ENCODE measurements at regions not wholly inside any gene's neighbourhood (a gene's known extent, or its start where the extent isn't known, plus 50 kb on each side); places are given as distances from the start of the nearest gene placed in this dataset.

DNA sequence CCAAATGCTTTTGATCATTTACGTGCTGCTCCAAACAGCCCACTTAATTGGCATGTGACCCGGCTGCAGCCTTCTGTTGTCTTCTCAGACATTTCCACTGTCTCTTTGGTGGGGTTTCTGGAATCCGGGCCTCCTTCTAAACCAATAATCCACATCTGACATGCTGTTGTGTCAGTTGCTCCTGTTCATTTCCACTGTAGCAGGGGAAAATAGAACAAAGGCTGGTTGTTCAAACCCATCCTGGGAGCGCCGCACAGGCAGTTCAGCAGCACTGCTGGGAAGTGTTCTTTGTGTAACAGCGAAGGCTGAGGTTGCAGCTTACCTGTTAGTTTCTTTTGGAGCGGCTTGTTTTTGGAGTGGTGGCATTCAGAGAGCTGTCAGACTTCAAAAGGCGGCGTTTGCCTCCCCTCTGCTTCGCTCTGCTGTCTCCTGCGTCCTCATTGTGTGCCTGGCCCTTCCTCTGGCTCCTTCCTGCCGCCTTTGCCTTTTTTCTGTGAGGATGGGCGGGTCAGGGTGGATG, 149.4 kb downstream of the SNX10 start:
- no peak overlapping the region for H3K4me2 ChIP-seq (ENCODE audit: low read depth, low read length, poor library complexity, severe bottlenecking)
- no peaks in the 10 kb centered on the region for H3K9me3 ChIP-seq (ENCODE audit: insufficient read depth, low read depth, low read length)
- H3K9me2 ChIP-seq (replicated peaks; ENCODE audit: low read depth, low read length): no peaks in the 10 kb centered on the region
- H3K27me3 ChIP-seq (ENCODE audit: insufficient read depth, low read length, poor library complexity, severe bottlenecking): no peaks in the 10 kb centered on the region
- no peaks in the 10 kb centered on the region for H3K36me3 ChIP-seq (ENCODE audit: insufficient read depth, low read length)
- no peak overlapping the region for H3K4me3 ChIP-seq (ENCODE audit: low read length, poor library complexity, severe bottlenecking)
- TF ChIP-seq, protein P1, sequence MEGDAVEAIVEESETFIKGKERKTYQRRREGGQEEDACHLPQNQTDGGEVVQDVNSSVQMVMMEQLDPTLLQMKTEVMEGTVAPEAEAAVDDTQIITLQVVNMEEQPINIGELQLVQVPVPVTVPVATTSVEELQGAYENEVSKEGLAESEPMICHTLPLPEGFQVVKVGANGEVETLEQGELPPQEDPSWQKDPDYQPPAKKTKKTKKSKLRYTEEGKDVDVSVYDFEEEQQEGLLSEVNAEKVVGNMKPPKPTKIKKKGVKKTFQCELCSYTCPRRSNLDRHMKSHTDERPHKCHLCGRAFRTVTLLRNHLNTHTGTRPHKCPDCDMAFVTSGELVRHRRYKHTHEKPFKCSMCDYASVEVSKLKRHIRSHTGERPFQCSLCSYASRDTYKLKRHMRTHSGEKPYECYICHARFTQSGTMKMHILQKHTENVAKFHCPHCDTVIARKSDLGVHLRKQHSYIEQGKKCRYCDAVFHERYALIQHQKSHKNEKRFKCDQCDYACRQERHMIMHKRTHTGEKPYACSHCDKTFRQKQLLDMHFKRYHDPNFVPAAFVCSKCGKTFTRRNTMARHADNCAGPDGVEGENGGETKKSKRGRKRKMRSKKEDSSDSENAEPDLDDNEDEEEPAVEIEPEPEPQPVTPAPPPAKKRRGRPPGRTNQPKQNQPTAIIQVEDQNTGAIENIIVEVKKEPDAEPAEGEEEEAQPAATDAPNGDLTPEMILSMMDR (conservative IDR thresholded peaks at IDR 0.05; ENCODE audit: low read length): no peak
- TF ChIP-seq EZH2phosphoT487 (IDR thresholded peaks at IDR 0.05; ENCODE audit: borderline replicate concordance): no peak
- no peak overlapping the region for H2AFZ ChIP-seq (ENCODE audit: low read length)
- H4K20me1 ChIP-seq (ENCODE audit: insufficient read depth, low read length, poor library complexity, severe bottlenecking): no peaks in the 10 kb centered on the region
- H3K9ac ChIP-seq (ENCODE audit: low read depth, low read length, poor library complexity, severe bottlenecking): no peak overlapping the region
- H3F3A ChIP-seq (ENCODE audit: low read depth): no peaks in the 10 kb centered on the region
- peaks cover 21% of the 10 kb centered on the region for H3K4me1 ChIP-seq (ENCODE audit: insufficient read depth, low read length, poor library complexity, severe bottlenecking)
- no peaks in the 10 kb centered on the region for H3K79me2 ChIP-seq (ENCODE audit: insufficient read depth, low read length)

DNA sequence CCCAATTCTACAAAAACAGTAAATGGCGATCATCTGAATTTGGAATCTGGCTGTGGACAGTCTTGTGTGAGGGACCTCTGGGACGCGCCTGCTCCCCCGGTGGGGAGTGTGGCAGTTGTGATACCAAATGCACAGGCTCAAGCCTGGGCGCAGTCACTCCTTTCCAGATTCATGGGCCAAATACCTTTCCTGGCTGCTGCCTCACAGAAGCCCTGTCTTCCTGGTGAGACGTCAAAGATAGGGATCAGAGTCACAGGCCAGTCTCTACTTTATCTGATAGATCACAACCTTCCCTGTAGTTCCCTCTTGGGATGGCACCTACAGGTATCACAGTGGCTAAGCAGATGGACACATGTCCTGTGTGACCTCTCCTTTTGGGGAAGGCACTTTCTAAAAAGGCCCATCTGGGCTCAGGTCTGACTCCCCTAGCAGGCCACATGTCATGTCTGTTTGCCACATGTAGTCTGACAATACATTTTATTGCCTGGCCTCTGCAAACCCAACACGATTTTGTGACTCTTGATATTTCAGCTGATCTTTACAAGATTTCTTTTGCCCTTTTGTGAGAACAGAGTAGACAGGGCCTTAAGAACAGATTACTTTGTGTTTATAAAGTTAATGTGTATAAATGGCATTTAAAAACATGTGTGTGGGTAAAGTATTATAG, 150.1 kb downstream of the SNX10 start:
- Histone ChIP-seq H3K79me2 (ENCODE audit: insufficient read depth, low read length) (no peaks in the 10 kb centered on the region), H3K4me3 (ENCODE audit: low read length, poor library complexity, severe bottlenecking) (no peak overlapping the region), H2AFZ (ENCODE audit: low read length) (no peak overlapping the region), H3K9me2 (replicated peaks; ENCODE audit: low read depth, low read length) (no peaks in the 10 kb centered on the region), H3K4me2 (ENCODE audit: low read depth, low read length, poor library complexity, severe bottlenecking) (no peak overlapping the region), H4K20me1 (ENCODE audit: insufficient read depth, low read length, poor library complexity, severe bottlenecking) (no peaks in the 10 kb centered on the region), H3K9me3 (ENCODE audit: insufficient read depth, low read depth, low read length) (no peaks in the 10 kb centered on the region), H3K4me1 (ENCODE audit: insufficient read depth, low read length, poor library complexity, severe bottlenecking) (peaks cover 21% of the 10 kb centered on the region), H3F3A (ENCODE audit: low read depth) (no peaks in the 10 kb centered on the region), H3K27me3 (ENCODE audit: insufficient read depth, low read length, poor library complexity, severe bottlenecking) (no peaks in the 10 kb centered on the region), H3K9ac (ENCODE audit: low read depth, low read length, poor library complexity, severe bottlenecking) (no peak overlapping the region), H3K36me3 (ENCODE audit: insufficient read depth, low read length) (no peaks in the 10 kb centered on the region)
- TF ChIP-seq, protein P1 (conservative IDR thresholded peaks at IDR 0.05; ENCODE audit: low read length): no peak
- no peak for TF ChIP-seq EZH2phosphoT487 (IDR thresholded peaks at IDR 0.05; ENCODE audit: borderline replicate concordance)

DNA sequence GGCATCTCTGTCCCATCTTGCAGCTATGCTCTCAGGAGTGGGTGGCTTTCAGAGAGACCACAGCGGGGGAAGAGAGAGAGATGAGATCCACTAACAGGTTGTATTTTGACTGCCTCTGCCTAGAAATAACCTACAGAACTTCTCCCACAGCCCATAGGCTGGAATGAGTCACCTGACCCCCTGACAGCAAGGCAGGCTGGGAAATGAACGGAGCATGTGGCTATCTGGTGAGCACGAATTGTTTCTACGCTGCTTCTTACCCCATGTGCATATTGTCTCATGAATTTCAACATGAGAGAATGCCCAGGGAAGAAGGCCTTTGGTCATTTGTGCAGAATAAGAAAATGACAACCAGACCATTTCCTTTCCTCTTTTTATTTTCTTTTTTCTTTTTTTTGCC, 151.3 kb downstream of the SNX10 start:
- H3K9ac ChIP-seq (ENCODE audit: low read depth, low read length, poor library complexity, severe bottlenecking): no peak overlapping the region
- no peaks in the 10 kb centered on the region for H3K9me2 ChIP-seq (replicated peaks; ENCODE audit: low read depth, low read length)
- TF ChIP-seq, protein P1 (conservative IDR thresholded peaks at IDR 0.05; ENCODE audit: low read length): no peak

More for the DNA sequence above, 151.3 kb downstream of the SNX10 start:
- Histone ChIP-seq H3K4me1 (ENCODE audit: insufficient read depth, low read length, poor library complexity, severe bottlenecking) (peaks cover 11% of the 10 kb centered on the region), H3K4me2 (ENCODE audit: low read depth, low read length, poor library complexity, severe bottlenecking) (no peak overlapping the region), H2AFZ (ENCODE audit: low read length) (no peak overlapping the region), H3K79me2 (ENCODE audit: insufficient read depth, low read length) (no peaks in the 10 kb centered on the region), H4K20me1 (ENCODE audit: insufficient read depth, low read length, poor library complexity, severe bottlenecking) (no peaks in the 10 kb centered on the region), H3K27me3 (ENCODE audit: insufficient read depth, low read length, poor library complexity, severe bottlenecking) (no peaks in the 10 kb centered on the region), H3K36me3 (ENCODE audit: insufficient read depth, low read length) (no peaks in the 10 kb centered on the region), H3F3A (ENCODE audit: low read depth) (no peaks in the 10 kb centered on the region), H3K4me3 (ENCODE audit: low read length, poor library complexity, severe bottlenecking) (no peak overlapping the region), H3K9me3 (ENCODE audit: insufficient read depth, low read depth, low read length) (no peaks in the 10 kb centered on the region)
